GM12878 (cell line): ENCODE measurements at regions not wholly inside any gene's neighbourhood (a gene's known extent, or its start where the extent isn't known, plus 50 kb on each side); places are given as distances from the start of the nearest gene placed in this dataset.

Source experiments
- NR2C2 ChIP-seq: IDR thresholded peaks from 2 replicates; pipeline ENCODE4 v1.6.1; 2011; ENCODE audit warnings: borderline replicate concordance, low read depth; ENCODE audit not compliant: control insufficient read depth, insufficient read length
- POLR2A ChIP-seq: IDR thresholded peaks from 2 replicates; pipeline ENCODE4 v1.6.1; 2011; ENCODE audit warnings: low read depth, mild to moderate bottlenecking, low read length
- RCOR1 ChIP-seq: conservative IDR thresholded peaks from 2 replicates; pipeline ENCODE4 v1.6.1; 2012; ENCODE audit warnings: low read depth, low read length, improper control_type of control experiment
- SREBF2 ChIP-seq: IDR thresholded peaks from 2 replicates; pipeline ENCODE4 v1.6.1; 2012; ENCODE audit warnings: mild to moderate bottlenecking, low read length
- TCF3 ChIP-seq: IDR thresholded peaks from 2 replicates; pipeline ENCODE4 v1.6.1; 2012; ENCODE audit warnings: low read depth, mild to moderate bottlenecking, low read length, borderline replicate concordance; ENCODE audit not compliant: insufficient read depth

- no peak for TF ChIP-seq TCF3
- TF ChIP-seq RCOR1, result no peak
- TF ChIP-seq POLR2A, result no peak
- no peak for TF ChIP-seq NR2C2
- TF ChIP-seq SREBF2, result no peak
Observed at GRCh38 chr21:23811805-23812204, 1795.5 kb downstream of the MRPL39 start.
